ENCODE measurements at regions not wholly inside any gene's neighbourhood (a gene's known extent, or its start where the extent isn't known, plus 50 kb on each side); places are given as distances from the start of the nearest gene placed in this dataset.
"Not testable (repeated sequence)": the region's sequence is repeated elsewhere in the genome, so short reads cannot be mapped to it uniquely, and the experiment has no call there.

- Histone ChIP-seq H3K9me3 (replicated peaks) (no peaks in the 10 kb centered on the region), H3K36me3 (no peaks in the 10 kb centered on the region), H3K27ac (replicated peaks) (no peak overlapping the region), H3K27me3 (ENCODE audit: low read depth) (peaks cover 97% of the 10 kb centered on the region), H3K4me3 (no peak overlapping the region), H3K4me1 (no peaks in the 10 kb centered on the region)
- no peak for DNase-seq
- no peak for TF ChIP-seq CTCF (IDR thresholded peaks at IDR 0.05; ENCODE audit: borderline replicate concordance)
- intact Hi-C loops (cut with micrococcal nuclease) = no loop called here
Measured at GRCh38 chr16:50448981-50449380, 80.2 kb upstream of the BRD7 start.

GRCh38 chr16:50448522-50448921 is 79.7 kb upstream of the BRD7 start:
- DNase-seq = no peak
- no peak for TF ChIP-seq CTCF (IDR thresholded peaks at IDR 0.05; ENCODE audit: borderline replicate concordance)
- Histone ChIP-seq H3K4me1 (no peaks in the 10 kb centered on the region), H3K4me3 (no peak overlapping the region), H3K36me3 (no peaks in the 10 kb centered on the region), H3K27me3 (ENCODE audit: low read depth) (peaks cover 97% of the 10 kb centered on the region), H3K27ac (replicated peaks) (no peak overlapping the region), H3K9me3 (replicated peaks) (no peaks in the 10 kb centered on the region)
- intact Hi-C loops (cut with micrococcal nuclease) = no loop called here

GRCh38 chr16:50447386-50447785 is 78.6 kb upstream of the BRD7 start:
- H3K36me3 ChIP-seq; H3K27ac ChIP-seq (replicated peaks); H3K4me3 ChIP-seq; intact Hi-C loops (cut with micrococcal nuclease); H3K9me3 ChIP-seq (replicated peaks); DNase-seq; H3K4me1 ChIP-seq: not testable (repeated sequence)
- H3K27me3 ChIP-seq (ENCODE audit: low read depth) = peaks cover 96% of the 10 kb centered on the region

GRCh38 chr16:50446861-50447260 is 78.1 kb upstream of the BRD7 start:
- TF ChIP-seq CTCF (IDR thresholded peaks at IDR 0.05; ENCODE audit: borderline replicate concordance) = no peak
- Histone ChIP-seq H3K27ac (replicated peaks) (no peak overlapping the region), H3K27me3 (ENCODE audit: low read depth) (peaks cover 94% of the 10 kb centered on the region), H3K4me1 (no peaks in the 10 kb centered on the region), H3K36me3 (no peaks in the 10 kb centered on the region), H3K4me3 (no peak overlapping the region), H3K9me3 (replicated peaks) (peaks cover 7% of the 10 kb centered on the region)
- no peak for DNase-seq
- intact Hi-C loops (cut with micrococcal nuclease) = no loop called here

GRCh38 chr16:50445621-50446555 is 77.1 kb upstream of the BRD7 start:
- Histone ChIP-seq H3K9me3 (replicated peaks) (peaks cover 16% of the 10 kb centered on the region), H3K4me1 (no peaks in the 10 kb centered on the region), H3K27ac (replicated peaks) (no peak overlapping the region), H3K4me3 (no peak overlapping the region), H3K36me3 (no peaks in the 10 kb centered on the region), H3K27me3 (ENCODE audit: low read depth) (peaks cover 93% of the 10 kb centered on the region)
- no peak for DNase-seq
- no peak for TF ChIP-seq CTCF (IDR thresholded peaks at IDR 0.05; ENCODE audit: borderline replicate concordance)
- intact Hi-C loops (cut with micrococcal nuclease) = no loop called here

- TF ChIP-seq CTCF (IDR thresholded peaks at IDR 0.05; ENCODE audit: borderline replicate concordance) = no peak
- intact Hi-C loops (cut with micrococcal nuclease) = no loop called here
- Histone ChIP-seq H3K36me3 (no peaks in the 10 kb centered on the region), H3K27me3 (ENCODE audit: low read depth) (peaks cover 83% of the 10 kb centered on the region), H3K4me3 (no peak overlapping the region), H3K4me1 (no peaks in the 10 kb centered on the region), H3K9me3 (replicated peaks) (peaks cover 30% of the 10 kb centered on the region), H3K27ac (replicated peaks) (no peak overlapping the region)
- DNase-seq = no peak
Measured at GRCh38 chr16:50444526-50444925, 75.7 kb upstream of the BRD7 start.

Measured in left ventricle myocardium inferior (tissue), 1 donor.